A549 (cell line): ENCODE measurements at regions not wholly inside any gene's neighbourhood (a gene's known extent, or its start where the extent isn't known, plus 50 kb on each side); places are given as distances from the start of the nearest gene placed in this dataset.

Experiments used
- CBX2 ChIP-seq: fragments of 200-600 bp; sonication (generic); IDR thresholded peaks from 2 replicates; pipeline ENCODE4 v1.6.1; 2016; ENCODE audit warnings: low read depth, mild to moderate bottlenecking, borderline replicate concordance
- CHD4 ChIP-seq: fragments of 200-600 bp; sonication (generic); IDR thresholded peaks from 2 replicates; pipeline ENCODE4 v1.6.1; 2016; ENCODE audit warnings: antibody characterized with exemption, mild to moderate bottlenecking, borderline replicate concordance
- CTCF ChIP-seq: fragments of >200 bp; sonication (Bioruptor Twin); formaldehyde crosslinking; IDR thresholded peaks from 3 replicates; pipeline ENCODE4 v1.5.1; 2016
- EP300 ChIP-seq, 2 experiments: fragments of >200 bp; sonication (Bioruptor Twin); formaldehyde crosslinking; IDR thresholded peaks; 2 replicates in 1 of 2; 3 replicates in 1 of 2; pipeline ENCODE4 v1.6.1; 2016 to 2017
- FOSL2 ChIP-seq, 2 experiments: fragments of 450-650 bp in 1 of 2; fragments of >200 bp in 1 of 2; sonication (Bioruptor Twin) in 1 of 2; formaldehyde crosslinking; IDR thresholded peaks; 2 replicates each; pipeline versions ENCODE4 v1.5.0 to v1.6.1; 2016 to 2020; ENCODE audit warnings: mild to moderate bottlenecking in 1 of 2, moderate library complexity in 1 of 2
- HDAC2 ChIP-seq: fragments of 200-600 bp; sonication (generic); IDR thresholded peaks from 2 replicates; pipeline ENCODE4 v1.6.1; 2016
- KDM1A ChIP-seq: fragments of 200-600 bp; sonication (generic); IDR thresholded peaks from 2 replicates; pipeline ENCODE4 v1.6.1; 2016; ENCODE audit warnings: low read depth, mild to moderate bottlenecking
- POLR2A ChIP-seq: IDR thresholded peaks from 2 replicates; pipeline ENCODE4 v1.6.1; 2012; ENCODE audit warnings: mild to moderate bottlenecking, low read length
- RAD21 ChIP-seq, 2 experiments: fragments of >200 bp in 1 of 2; sonication (Bioruptor Twin) in 1 of 2; formaldehyde crosslinking in 1 of 2; IDR thresholded peaks in 1 of 2; conservative IDR thresholded peaks in 1 of 2; 2 replicates in 1 of 2; 3 replicates in 1 of 2; pipeline ENCODE4 v1.6.1; 2012 to 2018; ENCODE audit warnings: inconsistent platforms in 1 of 2
- SMC3 ChIP-seq: fragments of >200 bp; sonication (Bioruptor Twin); formaldehyde crosslinking; IDR thresholded peaks from 3 replicates; pipeline ENCODE4 v1.6.1; 2018; ENCODE audit warnings: inconsistent platforms
- TFCP2L1 ChIP-seq: fragments of 250-450 bp; sonication (Bioruptor Pico); IDR thresholded peaks from 2 replicates; pipeline ENCODE4 v1.5.0; 2021; ENCODE audit warnings: mild to moderate bottlenecking
- USF2 ChIP-seq: fragments of 450-650 bp; IDR thresholded peaks from 2 replicates; pipeline ENCODE4 v1.6.1; 2014; ENCODE audit warnings: antibody characterized with exemption
- ZC3H11A ChIP-seq: fragments of 450-650 bp; IDR thresholded peaks from 2 replicates; pipeline ENCODE4 v1.6.1; 2014; ENCODE audit warnings: antibody characterized with exemption, mild to moderate bottlenecking
- TF ChIP-seq, protein P1 (sequence below): IDR thresholded peaks from 2 replicates; pipeline ENCODE4 v1.6.1; 2012

- TF ChIP-seq SMC3, result no peak
- TF ChIP-seq CBX2, result no peak
- no peak for TF ChIP-seq CTCF
- no peak for TF ChIP-seq EP300 (IDR thresholded peaks at IDR 0.05)
- TF ChIP-seq POLR2A, result no peak
- TF ChIP-seq, protein P1, sequence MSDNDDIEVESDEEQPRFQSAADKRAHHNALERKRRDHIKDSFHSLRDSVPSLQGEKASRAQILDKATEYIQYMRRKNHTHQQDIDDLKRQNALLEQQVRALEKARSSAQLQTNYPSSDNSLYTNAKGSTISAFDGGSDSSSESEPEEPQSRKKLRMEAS, result no peak
- TF ChIP-seq KDM1A, result no peak
- no peak for TF ChIP-seq TFCP2L1 (CRISPR knock-in tag)
- no peak for TF ChIP-seq HDAC2
- TF ChIP-seq ZC3H11A, result no peak
- TF ChIP-seq CHD4, result no peak
- TF ChIP-seq USF2, result no peak
- no peak for TF ChIP-seq RAD21 (conservative IDR thresholded peaks at IDR 0.05 in 1 of 2, IDR thresholded peaks at IDR 0.05 in 1 of 2)
- no peak for TF ChIP-seq FOSL2 (IDR thresholded peaks at IDR 0.05)
- no peak for TF ChIP-seq FOSL2 (CRISPR knock-in tag; IDR thresholded peaks at IDR 0.05)
These were observed 779.0 kb upstream of the SLIT2 start for GRCh38 chr4:19472666-19473065.
